GM13976 (cell line): ENCODE measurements at regions not wholly inside any gene's neighbourhood (a gene's known extent, or its start where the extent isn't known, plus 50 kb on each side); places are given as distances from the start of the nearest gene placed in this dataset.
A peak's percentile ranks its signal among the peaks of the same experiment; 100 is the strongest.

Source experiments
- DNase-seq: peaks from one replicate; pipeline ENCODE4 v3.0.0; 2012; ENCODE audit warnings: low spot score
- in situ Hi-C: fragments of 300-500 bp; cut with MboI; formaldehyde crosslinking; loops from one replicate; pipeline ENCODE4 v1.12.0; 2022; ENCODE audit warnings: low sequenced_read_pairs, mixed read lengths, inconsistent platforms; ENCODE audit not compliant: unreplicated experiment
- TF ChIP-seq, protein P1 (sequence below): IDR thresholded peaks from 2 replicates; pipeline ENCODE4 v1.5.1; 2012; ENCODE audit warnings: borderline replicate concordance, mild to moderate bottlenecking; ENCODE audit not compliant: insufficient read depth; ENCODE audit errors: extremely low read depth, missing control alignments, control extremely low read depth

DNA sequence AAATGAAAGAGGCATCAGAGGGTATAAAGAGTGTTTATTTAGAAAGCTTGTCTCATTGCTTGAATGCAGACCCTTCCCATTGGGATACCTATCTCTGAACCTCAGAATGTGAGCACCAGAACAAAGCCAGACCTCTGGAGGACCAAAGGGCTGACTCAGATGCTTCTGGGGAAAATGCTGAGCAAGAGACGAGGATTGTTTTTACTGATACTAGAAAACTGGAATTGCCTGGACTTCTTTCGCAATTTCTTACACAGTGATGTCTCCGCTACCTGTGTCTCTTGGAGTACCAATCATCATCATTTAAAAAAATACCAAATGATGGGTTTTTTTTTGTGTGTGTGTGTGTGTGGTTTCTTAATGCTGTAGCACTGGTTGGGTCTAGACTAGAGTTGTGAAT, 55.6 kb upstream of the CCDC85A start:
- TF ChIP-seq, protein P1, sequence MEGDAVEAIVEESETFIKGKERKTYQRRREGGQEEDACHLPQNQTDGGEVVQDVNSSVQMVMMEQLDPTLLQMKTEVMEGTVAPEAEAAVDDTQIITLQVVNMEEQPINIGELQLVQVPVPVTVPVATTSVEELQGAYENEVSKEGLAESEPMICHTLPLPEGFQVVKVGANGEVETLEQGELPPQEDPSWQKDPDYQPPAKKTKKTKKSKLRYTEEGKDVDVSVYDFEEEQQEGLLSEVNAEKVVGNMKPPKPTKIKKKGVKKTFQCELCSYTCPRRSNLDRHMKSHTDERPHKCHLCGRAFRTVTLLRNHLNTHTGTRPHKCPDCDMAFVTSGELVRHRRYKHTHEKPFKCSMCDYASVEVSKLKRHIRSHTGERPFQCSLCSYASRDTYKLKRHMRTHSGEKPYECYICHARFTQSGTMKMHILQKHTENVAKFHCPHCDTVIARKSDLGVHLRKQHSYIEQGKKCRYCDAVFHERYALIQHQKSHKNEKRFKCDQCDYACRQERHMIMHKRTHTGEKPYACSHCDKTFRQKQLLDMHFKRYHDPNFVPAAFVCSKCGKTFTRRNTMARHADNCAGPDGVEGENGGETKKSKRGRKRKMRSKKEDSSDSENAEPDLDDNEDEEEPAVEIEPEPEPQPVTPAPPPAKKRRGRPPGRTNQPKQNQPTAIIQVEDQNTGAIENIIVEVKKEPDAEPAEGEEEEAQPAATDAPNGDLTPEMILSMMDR: no peak
- in situ Hi-C loops: no loop called here
- no peak for DNase-seq

DNA sequence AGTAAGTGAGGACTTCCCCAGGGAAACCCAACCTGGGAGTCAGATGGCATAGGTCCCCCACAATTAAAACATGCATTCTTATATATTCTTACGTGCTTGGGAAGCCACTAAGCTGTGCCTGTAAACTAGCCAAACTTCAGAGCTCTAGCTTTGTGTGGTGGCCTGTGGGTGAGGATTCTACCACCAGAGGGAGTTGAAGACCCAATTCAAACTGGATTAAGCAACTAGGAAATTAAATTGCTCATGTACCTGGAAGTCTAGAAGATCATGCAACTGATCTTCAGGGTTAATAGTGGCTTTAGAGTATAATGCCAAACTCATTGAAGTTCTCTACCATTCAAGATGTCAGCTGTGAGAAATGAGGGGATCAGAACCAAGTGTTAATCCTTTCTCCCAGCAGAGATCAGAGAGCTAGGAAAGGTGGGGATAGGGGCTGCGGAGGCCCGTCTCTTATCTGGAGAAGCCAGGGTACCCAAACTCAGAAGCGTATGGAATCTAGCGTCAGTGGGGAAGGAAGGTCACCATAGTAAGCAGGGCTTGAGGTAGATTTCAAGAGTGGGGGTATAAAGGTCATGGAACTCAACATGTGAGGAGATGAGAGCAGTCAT, 53.2 kb upstream of the CCDC85A start:
- in situ Hi-C loops: no loop called here

DNA sequence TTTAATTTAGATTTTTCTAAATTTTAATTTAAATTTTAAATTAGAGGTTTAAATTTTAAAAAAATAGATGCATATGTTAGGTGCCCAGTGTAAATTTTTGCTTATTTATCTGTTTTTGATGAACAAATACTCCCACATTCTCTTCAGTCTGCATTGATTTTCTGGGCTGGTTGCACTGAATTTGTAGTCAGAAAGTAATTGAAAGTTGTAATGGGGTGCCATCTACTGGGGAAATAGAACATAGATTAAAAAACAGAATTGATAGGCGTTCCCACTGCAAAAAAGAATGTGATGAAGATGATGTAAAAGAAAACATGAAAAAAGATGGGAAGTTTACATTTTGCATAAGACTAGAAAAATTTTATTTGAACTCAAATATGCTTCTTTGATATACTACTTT, 51.7 kb upstream of the CCDC85A start:
- TF ChIP-seq, protein P1: peak; percentile 13
- in situ Hi-C loops: no loop called here
- peak; percentile 43 for DNase-seq

More for the DNA sequence above, 53.2 kb upstream of the CCDC85A start:
- TF ChIP-seq, protein P1: peak; percentile 24
- no peak for DNase-seq

DNA sequence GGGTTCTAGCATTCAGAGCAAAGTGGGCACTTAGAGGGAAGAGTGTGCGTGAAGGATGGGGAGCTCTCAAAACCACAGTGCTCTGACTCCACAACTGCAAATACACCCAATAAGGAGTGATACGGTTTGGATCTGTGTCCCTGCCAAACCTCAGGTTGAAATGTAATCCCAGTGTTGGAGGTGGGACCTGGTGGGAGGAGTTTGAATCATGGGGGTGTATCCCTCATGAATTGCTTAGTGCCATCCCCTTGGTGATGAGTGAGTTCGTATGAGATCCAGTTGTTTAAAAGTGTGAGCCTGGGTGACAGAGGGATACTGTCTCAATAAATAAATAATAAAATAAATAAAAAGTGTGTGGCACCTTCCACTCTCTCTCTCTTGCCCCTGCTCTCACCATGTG, 50.3 kb upstream of the CCDC85A start:
- DNase-seq: no peak
- in situ Hi-C loops: no loop called here
- TF ChIP-seq, protein P1: no peak

DNA sequence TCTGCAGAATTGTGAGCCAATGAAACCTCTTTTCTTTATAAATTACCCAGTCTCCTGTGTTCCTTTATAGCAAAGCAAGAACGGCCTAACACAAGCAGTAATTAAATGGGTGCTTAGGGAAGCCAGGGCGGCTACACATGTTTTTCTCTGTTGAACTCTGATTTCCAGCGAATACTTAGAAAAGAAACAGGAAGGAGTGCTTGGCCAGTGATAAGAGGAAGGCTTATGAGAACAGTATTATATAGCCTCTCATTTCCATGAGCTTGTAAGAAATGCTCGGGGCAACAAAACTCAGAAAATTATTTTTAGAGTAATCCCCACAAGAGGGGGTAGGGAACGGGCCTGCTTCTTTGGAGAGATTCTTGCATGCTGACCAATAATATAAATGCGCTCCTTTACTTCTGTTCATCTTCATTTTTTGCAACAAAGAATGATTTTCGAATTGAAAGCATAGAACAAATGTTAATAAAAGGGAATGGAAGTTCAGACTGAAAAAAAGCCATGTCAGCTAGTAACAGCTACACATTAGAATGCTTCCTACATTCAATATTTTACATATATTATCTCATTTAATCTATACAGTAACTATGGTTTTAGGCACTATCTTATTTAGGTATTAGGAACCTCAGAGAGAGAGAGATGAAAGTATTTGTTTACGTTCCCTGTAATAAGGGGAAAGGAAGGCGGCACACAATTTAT, 49.7 kb upstream of the CCDC85A start:
- in situ Hi-C loops: no loop called here

More for the DNA sequence above, 49.7 kb upstream of the CCDC85A start:
- TF ChIP-seq, protein P1: no peak
- no peak for DNase-seq
